ENCODE measurements at regions not wholly inside any gene's neighbourhood (a gene's known extent, or its start where the extent isn't known, plus 50 kb on each side); places are given as distances from the start of the nearest gene placed in this dataset.
"Not testable (repeated sequence)": the region's sequence is repeated elsewhere in the genome, so short reads cannot be mapped to it uniquely, and the experiment has no call there.

GRCh38 chr22:48061726-48062125, 1299.3 kb downstream of the TBC1D22A start:
- Histone ChIP-seq H3K27ac (no peak overlapping the region), H3K4me3 (no peak overlapping the region), H3K27me3 (peaks cover 0 to 11% of the 10 kb centered on the region in 2 donors), H3K4me1 (no peaks in the 10 kb centered on the region), H3K36me3 (no peaks in the 10 kb centered on the region), H3K9me3 (peaks cover 0 to 2% of the 10 kb centered on the region in 2 donors)
- ATAC-seq, result no peak
- TF ChIP-seq, protein P1, sequence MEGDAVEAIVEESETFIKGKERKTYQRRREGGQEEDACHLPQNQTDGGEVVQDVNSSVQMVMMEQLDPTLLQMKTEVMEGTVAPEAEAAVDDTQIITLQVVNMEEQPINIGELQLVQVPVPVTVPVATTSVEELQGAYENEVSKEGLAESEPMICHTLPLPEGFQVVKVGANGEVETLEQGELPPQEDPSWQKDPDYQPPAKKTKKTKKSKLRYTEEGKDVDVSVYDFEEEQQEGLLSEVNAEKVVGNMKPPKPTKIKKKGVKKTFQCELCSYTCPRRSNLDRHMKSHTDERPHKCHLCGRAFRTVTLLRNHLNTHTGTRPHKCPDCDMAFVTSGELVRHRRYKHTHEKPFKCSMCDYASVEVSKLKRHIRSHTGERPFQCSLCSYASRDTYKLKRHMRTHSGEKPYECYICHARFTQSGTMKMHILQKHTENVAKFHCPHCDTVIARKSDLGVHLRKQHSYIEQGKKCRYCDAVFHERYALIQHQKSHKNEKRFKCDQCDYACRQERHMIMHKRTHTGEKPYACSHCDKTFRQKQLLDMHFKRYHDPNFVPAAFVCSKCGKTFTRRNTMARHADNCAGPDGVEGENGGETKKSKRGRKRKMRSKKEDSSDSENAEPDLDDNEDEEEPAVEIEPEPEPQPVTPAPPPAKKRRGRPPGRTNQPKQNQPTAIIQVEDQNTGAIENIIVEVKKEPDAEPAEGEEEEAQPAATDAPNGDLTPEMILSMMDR (IDR thresholded peaks at IDR 0.05), result no peak
- no peak for DNase-seq
- intact Hi-C loops (cut with DNase I), result no loop called here

DNA sequence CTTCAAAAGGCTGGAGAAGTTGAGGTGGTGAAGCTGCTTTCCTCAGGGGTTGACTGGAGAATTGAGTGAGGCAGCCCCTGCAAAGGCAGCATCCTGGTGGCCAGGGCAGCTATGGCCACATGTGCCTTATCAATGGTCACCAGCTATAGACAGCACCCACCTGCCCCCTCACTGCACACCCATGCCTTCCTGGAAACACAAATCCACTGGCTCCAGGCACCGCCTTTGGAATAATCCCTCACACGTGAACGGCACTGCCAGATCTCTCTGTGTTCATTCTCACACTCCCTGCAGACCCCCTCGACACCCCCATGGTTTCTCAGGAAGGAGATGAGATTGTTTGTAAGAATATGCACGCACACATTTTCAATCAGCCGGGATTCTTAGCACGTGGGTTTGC, 1297.8 kb downstream of the TBC1D22A start:
- Histone ChIP-seq H3K4me1 (no peaks in the 10 kb centered on the region), H3K27ac (no peak overlapping the region), H3K27me3 (peaks cover 0 to 11% of the 10 kb centered on the region in 2 donors), H3K36me3 (no peaks in the 10 kb centered on the region), H3K4me3 (no peak overlapping the region), H3K9me3 (peaks cover 0 to 2% of the 10 kb centered on the region in 2 donors)
- intact Hi-C loops (cut with DNase I), result no loop called here
- TF ChIP-seq, protein P1 (IDR thresholded peaks at IDR 0.05), result no peak
- ATAC-seq (no peak), DNase-seq (no peak)

DNA sequence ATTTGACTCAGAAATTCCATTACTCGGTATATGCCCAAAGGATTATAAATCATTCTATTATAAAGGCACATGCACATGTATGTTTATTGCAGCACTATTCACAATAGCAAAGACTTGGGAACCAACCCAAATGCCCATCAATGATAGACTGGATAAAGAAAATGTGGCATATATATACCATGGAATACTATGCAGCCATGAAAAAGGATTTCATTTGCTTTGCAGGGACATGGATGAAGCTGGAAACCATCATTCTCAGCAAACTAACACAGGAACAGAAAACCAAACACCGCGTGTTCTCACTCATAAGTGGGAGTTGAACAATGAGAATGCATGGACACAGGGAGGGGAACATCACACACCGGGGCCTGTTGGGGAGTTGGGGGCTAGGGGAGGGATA, 1297.1 kb downstream of the TBC1D22A start:
- ATAC-seq; H3K27ac ChIP-seq; H3K4me1 ChIP-seq; H3K9me3 ChIP-seq; intact Hi-C loops (cut with DNase I); H3K36me3 ChIP-seq; DNase-seq; H3K4me3 ChIP-seq: not testable (repeated sequence)
- peaks cover 0 to 15% of the 10 kb centered on the region in 2 donors for H3K27me3 ChIP-seq

GRCh38 chr22:48057116-48057835, 1294.8 kb downstream of the TBC1D22A start:
- ATAC-seq (no peak), DNase-seq (no peak)
- Histone ChIP-seq H3K27ac (no peak overlapping the region), H3K27me3 (peaks cover 0 to 29% of the 10 kb centered on the region in 2 donors), H3K4me3 (no peak overlapping the region), H3K36me3 (no peaks in the 10 kb centered on the region), H3K4me1 (no peaks in the 10 kb centered on the region), H3K9me3 (peaks cover 0 to 2% of the 10 kb centered on the region in 2 donors)
- TF ChIP-seq, protein P1 (IDR thresholded peaks at IDR 0.05), result no peak
- intact Hi-C loops (cut with DNase I), result no loop called here

GRCh38 chr22:48055827-48056226, 1293.4 kb downstream of the TBC1D22A start:
- Histone ChIP-seq H3K27me3 (peaks cover 0 to 29% of the 10 kb centered on the region in 2 donors), H3K36me3 (no peaks in the 10 kb centered on the region), H3K9me3 (peaks cover 0 to 2% of the 10 kb centered on the region in 2 donors), H3K4me3 (no peak overlapping the region), H3K27ac (no peak overlapping the region), H3K4me1 (no peaks in the 10 kb centered on the region)
- no peak for ATAC-seq
- TF ChIP-seq, protein P1 (IDR thresholded peaks at IDR 0.05), result no peak
- DNase-seq, result no peak
- intact Hi-C loops (cut with DNase I), result no loop called here

DNA sequence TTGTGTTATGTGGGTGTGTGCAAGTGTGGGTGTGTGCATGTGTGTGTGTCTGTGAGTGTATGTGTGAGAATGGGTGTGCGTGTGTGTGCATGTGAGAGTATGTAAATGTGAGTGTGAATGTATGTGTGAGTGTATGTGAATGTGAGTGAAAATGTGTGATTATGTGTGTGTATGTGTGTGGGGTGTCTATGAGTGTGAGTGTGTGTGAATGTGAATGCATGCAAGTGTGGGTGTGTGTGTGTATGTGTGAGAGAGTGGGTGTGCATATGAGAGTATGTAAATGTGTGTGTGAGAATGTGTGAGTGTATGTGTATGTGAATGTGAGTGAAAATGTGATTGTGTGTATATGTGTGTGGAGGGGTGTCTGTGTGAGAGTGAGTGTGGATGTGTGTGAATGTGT, 1292.7 kb downstream of the TBC1D22A start:
- DNase-seq (no peak), ATAC-seq (no peak)
- Histone ChIP-seq H3K27me3 (peaks cover 0 to 29% of the 10 kb centered on the region in 2 donors), H3K4me1 (no peaks in the 10 kb centered on the region), H3K9me3 (peaks cover 0 to 2% of the 10 kb centered on the region in 2 donors), H3K4me3 (no peak overlapping the region), H3K27ac (no peak overlapping the region), H3K36me3 (no peaks in the 10 kb centered on the region)
- intact Hi-C loops (cut with DNase I), result no loop called here
- TF ChIP-seq, protein P1 (IDR thresholded peaks at IDR 0.05), result no peak

Measured in left lung (tissue), 4 donors.